ENCODE measurements at regions not wholly inside any gene's neighbourhood (a gene's known extent, or its start where the extent isn't known, plus 50 kb on each side); places are given as distances from the start of the nearest gene placed in this dataset.

GRCh38 chrX:14124562-14124961 lies 94.9 kb upstream of the GEMIN8 start:
- H2BK15ac ChIP-seq (ENCODE audit: low read depth, low read length), result no peak overlapping the region
- H3K79me1 ChIP-seq (ENCODE audit: low read depth in 1 of 2, low read length in 2 of 2), result no peaks in the 10 kb centered on the region
- H4K5ac ChIP-seq (ENCODE audit: low read depth, low read length), result no peak overlapping the region
- H2BK20ac ChIP-seq (ENCODE audit: low read depth, low read length), result no peak overlapping the region
- no peaks in the 10 kb centered on the region for H3K9me1 ChIP-seq (ENCODE audit: insufficient read depth, low read length)
- no peaks in the 10 kb centered on the region for H3K4me1 ChIP-seq (ENCODE audit: control insufficient read depth, insufficient read depth, low read length)
- no peak overlapping the region for H3K56ac ChIP-seq (ENCODE audit: extremely low read depth, insufficient read depth, low read length)
- no peak for DNase-seq
- H3K4me3 ChIP-seq (ENCODE audit: insufficient read depth, low read depth, low read length), result no peak overlapping the region
- intact Hi-C loops (cut with micrococcal nuclease) (no loop called here), in situ Hi-C loops (cut with MboI; ENCODE audit: low sequenced_read_pairs) (no loop called here), dilution Hi-C loops (cut with HindIII; ENCODE audit: low sequenced_read_pairs, unreplicated experiment) (no loop called here)
- no peak overlapping the region for H3K27ac ChIP-seq (ENCODE audit: insufficient read depth, low read length)
- H3K23ac ChIP-seq (ENCODE audit: low read depth, low read length), result no peak overlapping the region
- H3K9me3 ChIP-seq (ENCODE audit: control insufficient read depth, insufficient read depth, low read length), result no peaks in the 10 kb centered on the region
- H3K36me3 ChIP-seq (ENCODE audit: control insufficient read depth, insufficient read depth, low read length), result no peaks in the 10 kb centered on the region
- no CpG with 5 or more reads among the region's 5 CpGs for WGBS, 2 experiments (ENCODE audit: extremely low coverage in 2 of 2, insufficient read length in 1 of 2)
- no peak overlapping the region for H3K18ac ChIP-seq (ENCODE audit: low read depth, low read length)
- no peak overlapping the region for H4K91ac ChIP-seq (ENCODE audit: insufficient read depth, low read depth, low read length)
- peaks cover 2% of the 10 kb centered on the region; the same call in 1 of the 2 replicates for H3K27me3 ChIP-seq (ENCODE audit: control insufficient read depth, insufficient read depth, low read length)
- H2BK5ac ChIP-seq (ENCODE audit: low read depth, low read length, poor library complexity, severe bottlenecking), result no peak overlapping the region
- ChIA-PET CTCF (no interaction called here), POLR2A (ENCODE audit: unreplicated experiment) (no interaction called here)
- TF ChIP-seq CHD1 (IDR thresholded peaks at IDR 0.05; ENCODE audit: low read depth, low read length), result no peak
- TF ChIP-seq RCOR1 (IDR thresholded peaks at IDR 0.05; ENCODE audit: insufficient replicate concordance, low read length), result no peak
- H2BK120ac ChIP-seq (ENCODE audit: low read depth, low read length), result no peak overlapping the region
- H2AK5ac ChIP-seq (ENCODE audit: low read depth, low read length), result no peak overlapping the region
- no peak overlapping the region for H3K4ac ChIP-seq (ENCODE audit: low read depth, low read length)
- BruUV-seq (replicated peaks), result no TSS peak
- no peak overlapping the region for H2AK9ac ChIP-seq (replicated peaks; ENCODE audit: low read depth, low read length, poor library complexity)
- no peaks in the 10 kb centered on the region for H4K20me1 ChIP-seq (ENCODE audit: insufficient read depth, low read length)
- no peak for ATAC-seq (ENCODE audit: low read depth)
- no peak overlapping the region for H3K14ac ChIP-seq (replicated peaks; ENCODE audit: low read depth, low read length)
- H2AFZ ChIP-seq (replicated peaks; ENCODE audit: low read length, poor library complexity), result no peak overlapping the region
- H3K9ac ChIP-seq (ENCODE audit: low read depth, low read length), result no peak overlapping the region
- H4K8ac ChIP-seq (ENCODE audit: low read depth in 2 of 2, low read length in 2 of 2), result no peak overlapping the region
- H3K4me2 ChIP-seq (ENCODE audit: low read depth, low read length), result no peak overlapping the region
